HEK293T (cell line): ENCODE measurements at regions not wholly inside any gene's neighbourhood (a gene's known extent, or its start where the extent isn't known, plus 50 kb on each side); places are given as distances from the start of the nearest gene placed in this dataset.

Experiments
- ARNT ChIP-seq: fragments of 450-650 bp; IDR thresholded peaks from 2 replicates; pipeline ENCODE4 v1.6.1; 2017; ENCODE audit warnings: mild to moderate bottlenecking
- BHLHE40 ChIP-seq: fragments of 450-650 bp; IDR thresholded peaks from 2 replicates; pipeline ENCODE4 v1.6.1; 2016; ENCODE audit warnings: mild to moderate bottlenecking, moderate library complexity, borderline replicate concordance
- CTBP1 ChIP-seq: fragments of 450-650 bp; IDR thresholded peaks from 2 replicates; pipeline ENCODE4 v1.6.1; 2016; ENCODE audit warnings: borderline replicate concordance
- FOXM1 ChIP-seq: fragments of 450-650 bp; IDR thresholded peaks from 2 replicates; pipeline ENCODE4 v1.6.1; 2017; ENCODE audit warnings: mild to moderate bottlenecking, borderline replicate concordance

- TF ChIP-seq BHLHE40, result no peak
- TF ChIP-seq FOXM1, result no peak
- TF ChIP-seq CTBP1, result no peak
- no peak for TF ChIP-seq ARNT
Observed at GRCh38 chr2:145841973-145842372, 1322.1 kb upstream of the ZEB2 start.
